GM12872 (cell line): ENCODE measurements at regions not wholly inside any gene's neighbourhood (a gene's known extent, or its start where the extent isn't known, plus 50 kb on each side); places are given as distances from the start of the nearest gene placed in this dataset.
A peak's percentile ranks its signal among the peaks of the same experiment; 100 is the strongest.

Source experiments
- TF ChIP-seq, protein P1 (sequence below): IDR thresholded peaks from 3 replicates; pipeline ENCODE4 v1.5.1; 2011; ENCODE audit warnings: low read depth, mild to moderate bottlenecking, low read length, moderate library complexity; ENCODE audit not compliant: insufficient read depth

DNA sequence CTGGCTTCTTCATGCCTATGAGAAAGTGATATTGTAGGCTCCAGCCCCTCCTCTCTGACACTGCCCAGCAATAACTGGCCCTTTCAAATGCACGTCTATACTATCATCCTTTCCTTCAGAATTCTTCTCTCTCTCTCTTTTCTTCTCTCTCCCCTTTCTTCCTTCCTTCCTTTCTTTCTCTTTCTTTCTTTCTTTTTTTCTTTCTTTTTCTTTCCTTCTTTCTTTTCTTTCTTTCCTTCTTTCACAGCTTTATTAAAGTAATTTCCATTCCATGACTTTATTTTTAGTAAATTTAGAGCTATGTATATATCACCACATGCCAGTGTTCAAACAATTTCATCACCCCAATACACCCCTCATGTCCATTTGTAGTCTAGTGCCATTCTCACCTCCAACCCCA lies 302.1 kb downstream of the RPAP3 start:
- TF ChIP-seq, protein P1, sequence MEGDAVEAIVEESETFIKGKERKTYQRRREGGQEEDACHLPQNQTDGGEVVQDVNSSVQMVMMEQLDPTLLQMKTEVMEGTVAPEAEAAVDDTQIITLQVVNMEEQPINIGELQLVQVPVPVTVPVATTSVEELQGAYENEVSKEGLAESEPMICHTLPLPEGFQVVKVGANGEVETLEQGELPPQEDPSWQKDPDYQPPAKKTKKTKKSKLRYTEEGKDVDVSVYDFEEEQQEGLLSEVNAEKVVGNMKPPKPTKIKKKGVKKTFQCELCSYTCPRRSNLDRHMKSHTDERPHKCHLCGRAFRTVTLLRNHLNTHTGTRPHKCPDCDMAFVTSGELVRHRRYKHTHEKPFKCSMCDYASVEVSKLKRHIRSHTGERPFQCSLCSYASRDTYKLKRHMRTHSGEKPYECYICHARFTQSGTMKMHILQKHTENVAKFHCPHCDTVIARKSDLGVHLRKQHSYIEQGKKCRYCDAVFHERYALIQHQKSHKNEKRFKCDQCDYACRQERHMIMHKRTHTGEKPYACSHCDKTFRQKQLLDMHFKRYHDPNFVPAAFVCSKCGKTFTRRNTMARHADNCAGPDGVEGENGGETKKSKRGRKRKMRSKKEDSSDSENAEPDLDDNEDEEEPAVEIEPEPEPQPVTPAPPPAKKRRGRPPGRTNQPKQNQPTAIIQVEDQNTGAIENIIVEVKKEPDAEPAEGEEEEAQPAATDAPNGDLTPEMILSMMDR = no peak

GRCh38 chr12:47400266-47400665 lies 305.6 kb downstream of the RPAP3 start:
- TF ChIP-seq, protein P1 = no peak

DNA sequence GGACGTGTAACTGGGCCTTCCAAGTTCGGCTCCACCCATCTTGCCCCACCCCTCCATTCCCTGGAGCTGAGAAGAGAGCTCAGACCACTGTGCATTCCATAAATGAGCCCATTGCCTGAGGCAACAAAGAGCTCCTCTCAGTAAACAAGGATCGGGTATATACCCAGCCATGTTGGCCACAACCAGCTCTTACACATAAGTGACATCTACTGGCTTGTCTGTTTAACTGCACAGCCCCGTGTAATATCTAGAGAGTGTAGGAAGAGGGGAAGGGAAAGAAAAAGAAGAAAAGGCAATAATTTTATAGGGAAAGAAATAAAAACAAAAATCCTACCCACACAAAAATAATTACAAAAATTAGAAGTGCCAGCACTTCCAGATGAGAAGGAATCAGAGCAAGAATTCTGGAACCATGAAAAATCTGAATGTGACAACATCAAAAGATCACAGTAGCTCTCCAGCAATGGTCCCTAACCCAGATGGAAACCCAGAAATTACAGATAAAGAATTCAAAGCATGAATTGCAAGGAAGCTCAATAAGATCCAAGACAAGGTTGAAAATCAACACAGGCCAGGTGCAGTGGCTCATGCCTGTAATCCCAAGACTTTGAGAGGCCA lies 308.1 kb downstream of the RPAP3 start:
- TF ChIP-seq, protein P1 = peak; percentile 60

- TF ChIP-seq, protein P1 = no peak
These were observed 308.7 kb downstream of the RPAP3 start for GRCh38 chr12:47396902-47397663.

DNA sequence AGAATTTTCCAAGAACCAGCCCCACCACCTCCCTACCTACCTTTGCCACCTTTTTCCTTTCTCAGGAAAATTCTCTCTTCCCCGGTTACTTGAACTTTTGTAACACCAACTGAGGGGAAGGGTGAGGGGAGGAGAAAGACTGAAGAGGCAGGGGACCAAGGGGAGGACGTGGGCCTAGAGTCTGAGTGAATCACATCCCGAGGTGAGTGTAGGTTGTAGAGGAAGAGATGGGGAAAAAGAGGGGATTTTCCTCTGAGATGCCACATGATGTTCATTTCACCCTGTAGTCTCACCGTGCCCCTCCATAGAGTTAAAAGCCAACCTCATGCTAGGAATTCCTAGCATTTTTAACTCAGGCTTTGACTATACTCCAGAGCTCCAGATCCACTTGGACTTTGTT lies 311.8 kb downstream of the RPAP3 start:
- TF ChIP-seq, protein P1 = no peak

GRCh38 chr12:47393403-47393790 lies 312.4 kb downstream of the RPAP3 start:
- TF ChIP-seq, protein P1 = no peak

DNA sequence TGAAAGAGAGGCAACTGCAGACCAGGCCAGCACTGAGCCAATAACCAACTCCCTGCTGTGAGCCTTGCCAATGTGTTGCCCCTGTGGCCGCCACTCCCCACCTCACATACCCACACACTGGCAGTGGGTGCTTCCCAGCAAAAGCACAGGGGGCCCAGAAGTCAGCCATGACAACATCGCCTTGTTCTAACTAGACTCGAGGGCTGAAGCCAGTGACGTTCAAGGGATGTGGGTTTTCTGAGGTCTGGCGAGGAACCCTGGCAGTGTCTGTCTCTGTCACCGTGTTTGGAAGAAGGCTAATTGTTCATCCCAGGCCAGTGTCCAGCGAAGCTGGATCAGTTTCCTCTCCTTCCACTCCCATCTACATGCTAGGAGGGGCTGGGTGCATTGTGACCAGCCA lies 311.8 kb upstream of the AMIGO2 start:
- TF ChIP-seq, protein P1 = no peak
